NB4 (cell line): ENCODE measurements at regions not wholly inside any gene's neighbourhood (a gene's known extent, or its start where the extent isn't known, plus 50 kb on each side); places are given as distances from the start of the nearest gene placed in this dataset.

Experiments used
- TF ChIP-seq, protein P1 (sequence below): IDR thresholded peaks from 2 replicates; pipeline ENCODE4 v1.6.1; 2011; ENCODE audit warnings: low read depth, low read length
- TF ChIP-seq, protein P2 (sequence below): IDR thresholded peaks from one replicate; pipeline ENCODE4 v1.5.1; 2012; ENCODE audit warnings: low read depth, low read length

DNA sequence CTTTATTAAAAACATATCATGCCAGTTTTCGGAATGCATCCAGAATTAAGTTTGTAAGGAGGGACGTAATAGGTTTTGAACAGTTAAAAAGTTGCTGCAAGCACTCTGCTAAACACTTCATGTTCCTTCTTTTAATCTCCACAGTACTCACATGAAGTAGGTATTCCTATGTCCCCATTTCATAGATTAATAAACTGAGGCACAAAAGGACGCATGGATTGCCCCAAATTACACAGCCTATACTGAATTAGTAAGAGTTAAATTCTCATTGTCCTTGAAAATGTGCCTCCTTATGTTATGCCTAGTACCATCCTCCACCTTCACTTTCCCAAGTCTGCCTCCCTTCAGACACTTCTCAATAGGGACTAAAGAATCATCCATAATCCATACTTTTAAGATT, 358.9 kb upstream of the ATP5MC3 start:
- TF ChIP-seq, protein P1, sequence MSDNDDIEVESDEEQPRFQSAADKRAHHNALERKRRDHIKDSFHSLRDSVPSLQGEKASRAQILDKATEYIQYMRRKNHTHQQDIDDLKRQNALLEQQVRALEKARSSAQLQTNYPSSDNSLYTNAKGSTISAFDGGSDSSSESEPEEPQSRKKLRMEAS, result no peak
- TF ChIP-seq, protein P2, sequence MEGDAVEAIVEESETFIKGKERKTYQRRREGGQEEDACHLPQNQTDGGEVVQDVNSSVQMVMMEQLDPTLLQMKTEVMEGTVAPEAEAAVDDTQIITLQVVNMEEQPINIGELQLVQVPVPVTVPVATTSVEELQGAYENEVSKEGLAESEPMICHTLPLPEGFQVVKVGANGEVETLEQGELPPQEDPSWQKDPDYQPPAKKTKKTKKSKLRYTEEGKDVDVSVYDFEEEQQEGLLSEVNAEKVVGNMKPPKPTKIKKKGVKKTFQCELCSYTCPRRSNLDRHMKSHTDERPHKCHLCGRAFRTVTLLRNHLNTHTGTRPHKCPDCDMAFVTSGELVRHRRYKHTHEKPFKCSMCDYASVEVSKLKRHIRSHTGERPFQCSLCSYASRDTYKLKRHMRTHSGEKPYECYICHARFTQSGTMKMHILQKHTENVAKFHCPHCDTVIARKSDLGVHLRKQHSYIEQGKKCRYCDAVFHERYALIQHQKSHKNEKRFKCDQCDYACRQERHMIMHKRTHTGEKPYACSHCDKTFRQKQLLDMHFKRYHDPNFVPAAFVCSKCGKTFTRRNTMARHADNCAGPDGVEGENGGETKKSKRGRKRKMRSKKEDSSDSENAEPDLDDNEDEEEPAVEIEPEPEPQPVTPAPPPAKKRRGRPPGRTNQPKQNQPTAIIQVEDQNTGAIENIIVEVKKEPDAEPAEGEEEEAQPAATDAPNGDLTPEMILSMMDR, result no peak
